ENCODE measurements at regions not wholly inside any gene's neighbourhood (a gene's known extent, or its start where the extent isn't known, plus 50 kb on each side); places are given as distances from the start of the nearest gene placed in this dataset.

DNA sequence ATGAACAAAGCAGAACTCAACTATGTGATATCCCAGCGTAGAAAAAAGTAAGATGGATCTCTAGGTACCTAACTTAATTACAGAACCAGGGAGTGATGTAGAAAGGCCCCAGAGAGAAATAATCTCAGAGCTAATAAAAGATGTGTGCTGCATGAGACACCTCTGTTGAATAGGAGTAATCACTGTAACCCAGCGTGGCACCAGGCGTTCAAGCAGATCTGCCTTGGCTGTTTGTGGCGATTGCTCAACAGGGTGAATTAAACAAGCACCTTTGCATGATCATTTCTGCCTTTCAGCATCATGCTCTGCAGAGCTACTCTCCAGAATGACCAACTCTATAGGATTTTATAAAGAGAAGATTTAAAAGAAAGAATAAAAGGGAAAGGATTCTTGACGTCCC is 81.7 kb upstream of the KCNIP4 start:
- H3K9me3 ChIP-seq, result peaks cover 0 to 6% of the 10 kb centered on the region in 2 donors
- TF ChIP-seq, protein P1, sequence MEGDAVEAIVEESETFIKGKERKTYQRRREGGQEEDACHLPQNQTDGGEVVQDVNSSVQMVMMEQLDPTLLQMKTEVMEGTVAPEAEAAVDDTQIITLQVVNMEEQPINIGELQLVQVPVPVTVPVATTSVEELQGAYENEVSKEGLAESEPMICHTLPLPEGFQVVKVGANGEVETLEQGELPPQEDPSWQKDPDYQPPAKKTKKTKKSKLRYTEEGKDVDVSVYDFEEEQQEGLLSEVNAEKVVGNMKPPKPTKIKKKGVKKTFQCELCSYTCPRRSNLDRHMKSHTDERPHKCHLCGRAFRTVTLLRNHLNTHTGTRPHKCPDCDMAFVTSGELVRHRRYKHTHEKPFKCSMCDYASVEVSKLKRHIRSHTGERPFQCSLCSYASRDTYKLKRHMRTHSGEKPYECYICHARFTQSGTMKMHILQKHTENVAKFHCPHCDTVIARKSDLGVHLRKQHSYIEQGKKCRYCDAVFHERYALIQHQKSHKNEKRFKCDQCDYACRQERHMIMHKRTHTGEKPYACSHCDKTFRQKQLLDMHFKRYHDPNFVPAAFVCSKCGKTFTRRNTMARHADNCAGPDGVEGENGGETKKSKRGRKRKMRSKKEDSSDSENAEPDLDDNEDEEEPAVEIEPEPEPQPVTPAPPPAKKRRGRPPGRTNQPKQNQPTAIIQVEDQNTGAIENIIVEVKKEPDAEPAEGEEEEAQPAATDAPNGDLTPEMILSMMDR (IDR thresholded peaks at IDR 0.05), result no peak
- TF ChIP-seq POLR2A (IDR thresholded peaks at IDR 0.05) (no peak), POLR2AphosphoS5 (IDR thresholded peaks at IDR 0.05) (no peak)
- no peaks in the 10 kb centered on the region for H3K4me1 ChIP-seq
- no peak overlapping the region for H3K4me3 ChIP-seq
- DNase-seq (ENCODE audit: low spot score in 2 of 2), result no peak
- H3K36me3 ChIP-seq, result no peaks in the 10 kb centered on the region
- H3K27me3 ChIP-seq, result no peaks in the 10 kb centered on the region
- intact Hi-C loops (cut with DNase I; ENCODE audit: low total_unique reads), result no loop called here
- H3K27ac ChIP-seq, result no peak overlapping the region

- no peak for DNase-seq (ENCODE audit: low spot score in 2 of 2)
- intact Hi-C loops (cut with DNase I; ENCODE audit: low total_unique reads), result no loop called here
- Histone ChIP-seq H3K36me3 (no peaks in the 10 kb centered on the region), H3K27me3 (no peaks in the 10 kb centered on the region), H3K4me3 (no peak overlapping the region), H3K9me3 (peaks cover 0 to 6% of the 10 kb centered on the region in 2 donors), H3K4me1 (no peaks in the 10 kb centered on the region), H3K27ac (no peak overlapping the region)
- TF ChIP-seq POLR2AphosphoS5 (IDR thresholded peaks at IDR 0.05), result no peak
- TF ChIP-seq POLR2A (IDR thresholded peaks at IDR 0.05), result no peak
- TF ChIP-seq, protein P1 (IDR thresholded peaks at IDR 0.05), result no peak
Measured at GRCh38 chr4:22029803-22030202, 81.2 kb upstream of the KCNIP4 start.

DNA sequence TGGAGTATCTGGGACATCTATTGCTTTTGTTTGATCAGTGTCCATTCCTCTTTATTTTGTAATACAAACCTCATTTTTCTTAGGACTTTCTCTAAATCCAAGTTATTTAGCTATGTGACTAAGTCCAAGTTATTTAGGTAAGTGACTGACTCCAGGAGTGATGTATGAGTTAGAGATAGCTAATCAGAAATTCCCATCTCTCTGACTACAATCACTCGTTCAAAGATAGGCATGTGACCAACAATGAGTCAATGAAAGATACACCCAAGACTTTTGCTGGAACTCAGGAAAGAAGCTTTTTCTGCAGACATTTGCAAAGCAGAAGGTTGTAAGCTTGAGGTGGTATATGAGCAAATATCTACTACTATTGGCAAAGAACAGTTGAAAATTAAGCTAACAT is 72.5 kb upstream of the KCNIP4 start:
- DNase-seq (ENCODE audit: low spot score in 2 of 2), result no peak
- no peaks in the 10 kb centered on the region for H3K36me3 ChIP-seq

GRCh38 chr4:22020129-22020528 is 71.6 kb upstream of the KCNIP4 start:
- DNase-seq (ENCODE audit: low spot score in 2 of 2), result no peak

More for the DNA sequence above, 72.5 kb upstream of the KCNIP4 start:
- Histone ChIP-seq H3K27ac (no peak overlapping the region), H3K9me3 (no peaks in the 10 kb centered on the region), H3K4me3 (no peak overlapping the region), H3K4me1 (no peaks in the 10 kb centered on the region), H3K27me3 (no peaks in the 10 kb centered on the region)
- TF ChIP-seq POLR2A (IDR thresholded peaks at IDR 0.05), result no peak
- no peak for TF ChIP-seq POLR2AphosphoS5 (IDR thresholded peaks at IDR 0.05)
- TF ChIP-seq, protein P1 (IDR thresholded peaks at IDR 0.05), result no peak
- intact Hi-C loops (cut with DNase I; ENCODE audit: low total_unique reads), result no loop called here

DNA sequence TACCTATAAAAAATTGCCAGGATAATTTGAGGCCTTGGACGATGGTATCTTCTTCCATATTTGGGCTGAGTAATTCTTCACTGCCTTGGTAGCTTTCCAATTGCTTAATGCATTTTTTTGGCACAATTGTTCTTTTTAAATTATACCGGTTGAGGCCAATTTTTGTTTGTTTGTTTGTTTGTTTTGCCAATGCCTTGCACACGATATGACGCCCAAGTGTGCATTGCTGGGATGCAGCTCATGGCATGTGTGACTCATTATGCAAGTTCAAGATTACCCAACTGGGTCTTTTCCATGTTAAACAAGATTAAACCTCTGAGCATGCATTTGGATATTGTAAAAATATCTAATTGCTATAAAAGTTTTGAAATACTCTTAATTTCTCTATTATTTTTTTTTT is 71.1 kb upstream of the KCNIP4 start:
- intact Hi-C loops (cut with DNase I; ENCODE audit: low total_unique reads), result no loop called here
- H3K4me3 ChIP-seq, result no peak overlapping the region
- H3K27me3 ChIP-seq, result no peaks in the 10 kb centered on the region
- H3K9me3 ChIP-seq, result no peaks in the 10 kb centered on the region
- no peaks in the 10 kb centered on the region for H3K4me1 ChIP-seq
- TF ChIP-seq, protein P1 (IDR thresholded peaks at IDR 0.05), result no peak
- TF ChIP-seq POLR2A (IDR thresholded peaks at IDR 0.05) (no peak), POLR2AphosphoS5 (IDR thresholded peaks at IDR 0.05) (no peak)
- DNase-seq (ENCODE audit: low spot score in 2 of 2), result no peak
- no peak overlapping the region for H3K27ac ChIP-seq
- H3K36me3 ChIP-seq, result no peaks in the 10 kb centered on the region

More at GRCh38 chr4:22020129-22020528, 71.6 kb upstream of the KCNIP4 start:
- TF ChIP-seq, protein P1 (IDR thresholded peaks at IDR 0.05), result no peak
- TF ChIP-seq POLR2A (IDR thresholded peaks at IDR 0.05), result no peak
- TF ChIP-seq POLR2AphosphoS5 (IDR thresholded peaks at IDR 0.05), result no peak
- Histone ChIP-seq H3K4me3 (no peak overlapping the region), H3K9me3 (no peaks in the 10 kb centered on the region), H3K27me3 (no peaks in the 10 kb centered on the region), H3K4me1 (no peaks in the 10 kb centered on the region), H3K27ac (no peak overlapping the region), H3K36me3 (no peaks in the 10 kb centered on the region)
- intact Hi-C loops (cut with DNase I; ENCODE audit: low total_unique reads), result no loop called here
